ENCODE measurements at regions not wholly inside any gene's neighbourhood (a gene's known extent, or its start where the extent isn't known, plus 50 kb on each side); places are given as distances from the start of the nearest gene placed in this dataset.

GRCh38 chr1:219383281-219383680 lies 209.6 kb downstream of the LYPLAL1 start:
- Histone ChIP-seq H3K27ac (no peak overlapping the region), H3K4me2 (no peak overlapping the region), H3K9me3 (no peaks in the 10 kb centered on the region), H3K4me1 (no peaks in the 10 kb centered on the region), H3K4me3 (no peak overlapping the region)
- DNase-seq (ENCODE audit: low read depth in 1 of 2, low spot score in 1 of 2) (no peak), FAIRE-seq (no peak), ATAC-seq (no peak)
- POLR2A ChIA-PET = no interaction called here
- no peak for TF ChIP-seq ELK1 (IDR thresholded peaks at IDR 0.05; ENCODE audit: low read depth, low read length)
- TF ChIP-seq KDM5A (IDR thresholded peaks at IDR 0.05) = no peak
- TF ChIP-seq ATOH8 (CRISPR knock-in tag; IDR thresholded peaks at IDR 0.05; ENCODE audit: low read depth) = no peak
- no peak for TF ChIP-seq GATA3 (IDR thresholded peaks at IDR 0.05; ENCODE audit: borderline replicate concordance)
- CTCF ChIA-PET = interaction anchor here (1.1 to 1.4 kb wide), 2 partner anchors 50 to 80 kb away, joined by 3 to 4 read pairs; no protein-coding TSS in a partner anchor

- no peak for DNase-seq (ENCODE audit: low read depth in 1 of 2, low spot score in 1 of 2)
- Histone ChIP-seq H3K4me3 (no peak overlapping the region), H3K4me2 (no peak overlapping the region), H3K4me1 (no peaks in the 10 kb centered on the region), H3K9me3 (no peaks in the 10 kb centered on the region), H3K27ac (no peak overlapping the region)
- WGBS (ENCODE audit: missing lambda C conversion rate) = 94% methylated on average over 1 of the region's 1 CpG
- ATAC-seq = no peak
- no peak for FAIRE-seq
- ChIA-PET CTCF (interaction anchor here (1.0 kb wide), 1 partner anchor 8 kb away, joined by 3 read pairs; no protein-coding TSS in a partner anchor), POLR2A (no interaction called here)
- no peak for TF ChIP-seq RAD21 (conservative IDR thresholded peaks at IDR 0.05 in 1 of 2, IDR thresholded peaks at IDR 0.05 in 1 of 2)
- no peak for TF ChIP-seq JUN (IDR thresholded peaks at IDR 0.05)
Observed at GRCh38 chr1:219381396-219381795, 207.7 kb downstream of the LYPLAL1 start.

DNA sequence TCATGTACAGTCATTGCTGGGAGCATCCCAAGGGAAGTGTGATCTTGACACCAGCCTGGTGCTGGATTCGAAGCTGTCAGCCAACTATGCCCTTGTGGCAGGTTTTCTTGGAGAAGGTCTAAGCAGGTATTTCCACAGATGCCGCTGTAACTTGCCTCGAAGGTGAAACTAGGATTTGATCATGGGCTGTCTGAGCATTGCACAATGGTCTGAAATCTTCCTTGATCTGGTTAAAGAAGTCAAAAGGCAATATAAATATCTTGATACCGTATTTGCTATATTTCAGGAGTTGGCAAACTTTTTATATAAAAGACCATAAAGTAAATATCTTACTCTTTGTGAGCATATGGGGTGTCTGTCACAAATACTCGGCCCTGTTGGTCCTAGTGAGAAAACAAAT lies 206.8 kb downstream of the LYPLAL1 start:
- TF ChIP-seq TP53 (CRISPR knock-in tag; IDR thresholded peaks at IDR 0.05) (no peak), MYC (IDR thresholded peaks at IDR 0.05; ENCODE audit: borderline replicate concordance, low read length) (no peak), PHF8 (IDR thresholded peaks at IDR 0.05; ENCODE audit: borderline replicate concordance, low read depth) (no peak), FOSB (CRISPR knock-in tag; IDR thresholded peaks at IDR 0.05) (no peak), CHD4 (IDR thresholded peaks at IDR 0.05; ENCODE audit: borderline replicate concordance) (no peak), JUN (IDR thresholded peaks at IDR 0.05) (no peak), RARB (CRISPR knock-in tag; IDR thresholded peaks at IDR 0.05) (no peak), EP300 (IDR thresholded peaks at IDR 0.05) (no peak), BCL3 (IDR thresholded peaks at IDR 0.05) (no peak), MAZ (IDR thresholded peaks at IDR 0.05; ENCODE audit: borderline replicate concordance, low read depth, low read length) (no peak)
- TF ChIP-seq, protein P1, sequence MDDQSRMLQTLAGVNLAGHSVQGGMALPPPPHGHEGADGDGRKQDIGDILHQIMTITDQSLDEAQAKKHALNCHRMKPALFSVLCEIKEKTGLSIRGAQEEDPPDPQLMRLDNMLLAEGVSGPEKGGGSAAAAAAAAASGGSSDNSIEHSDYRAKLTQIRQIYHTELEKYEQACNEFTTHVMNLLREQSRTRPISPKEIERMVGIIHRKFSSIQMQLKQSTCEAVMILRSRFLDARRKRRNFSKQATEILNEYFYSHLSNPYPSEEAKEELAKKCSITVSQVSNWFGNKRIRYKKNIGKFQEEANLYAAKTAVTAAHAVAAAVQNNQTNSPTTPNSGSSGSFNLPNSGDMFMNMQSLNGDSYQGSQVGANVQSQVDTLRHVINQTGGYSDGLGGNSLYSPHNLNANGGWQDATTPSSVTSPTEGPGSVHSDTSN (IDR thresholded peaks at IDR 0.05) = no peak

GRCh38 chr1:219379691-219380090 lies 206.0 kb downstream of the LYPLAL1 start:
- Histone ChIP-seq H3K9me3 (no peaks in the 10 kb centered on the region), H3K27ac (no peak overlapping the region), H3K4me3 (no peak overlapping the region), H3K4me2 (no peak overlapping the region), H3K4me1 (no peaks in the 10 kb centered on the region)
- ATAC-seq (no peak), FAIRE-seq (no peak), DNase-seq (ENCODE audit: low read depth in 1 of 2, low spot score in 1 of 2) (no peak)
- POLR2A ChIA-PET = no interaction called here
- 36% methylated on average over 2 of the region's 2 CpGs for WGBS (ENCODE audit: missing lambda C conversion rate)
- CTCF ChIA-PET = no interaction called here
- TF ChIP-seq CHD4 (IDR thresholded peaks at IDR 0.05; ENCODE audit: borderline replicate concordance) = no peak
- TF ChIP-seq MYC (IDR thresholded peaks at IDR 0.05; ENCODE audit: borderline replicate concordance, low read length) = no peak
- no peak for TF ChIP-seq RNF2 (IDR thresholded peaks at IDR 0.05; ENCODE audit: borderline replicate concordance, low read depth)
- no peak for TF ChIP-seq CEBPB (IDR thresholded peaks at IDR 0.05)
- no peak for TF ChIP-seq E2F6 (IDR thresholded peaks at IDR 0.05; ENCODE audit: borderline replicate concordance, low read depth)
- TF ChIP-seq RFX5 (IDR thresholded peaks at IDR 0.05) = no peak
- no peak for TF ChIP-seq ZSCAN20 (CRISPR knock-in tag; IDR thresholded peaks at IDR 0.05)
- no peak for TF ChIP-seq FOSL2 (IDR thresholded peaks at IDR 0.05)
- no peak for TF ChIP-seq FOSL2 (CRISPR knock-in tag; IDR thresholded peaks at IDR 0.05)

More for the DNA sequence above, 206.8 kb downstream of the LYPLAL1 start:
- WGBS (ENCODE audit: missing lambda C conversion rate) = 72% methylated on average over 5 of the region's 5 CpGs
- ChIA-PET CTCF (no interaction called here), POLR2A (no interaction called here)
- no peaks in the 10 kb centered on the region for H3K9me3 ChIP-seq
- FAIRE-seq = no peak
- no peak overlapping the region for H3K4me2 ChIP-seq
- DNase-seq (ENCODE audit: low read depth in 1 of 2, low spot score in 1 of 2) = no peak
- no peak overlapping the region for H3K4me3 ChIP-seq
- H3K4me1 ChIP-seq = no peaks in the 10 kb centered on the region
- H3K27ac ChIP-seq = no peak overlapping the region
- ATAC-seq = no peak

Measured in A549 (cell line).